ENCODE measurements at regions not wholly inside any gene's neighbourhood (a gene's known extent, or its start where the extent isn't known, plus 50 kb on each side); places are given as distances from the start of the nearest gene placed in this dataset.

DNA sequence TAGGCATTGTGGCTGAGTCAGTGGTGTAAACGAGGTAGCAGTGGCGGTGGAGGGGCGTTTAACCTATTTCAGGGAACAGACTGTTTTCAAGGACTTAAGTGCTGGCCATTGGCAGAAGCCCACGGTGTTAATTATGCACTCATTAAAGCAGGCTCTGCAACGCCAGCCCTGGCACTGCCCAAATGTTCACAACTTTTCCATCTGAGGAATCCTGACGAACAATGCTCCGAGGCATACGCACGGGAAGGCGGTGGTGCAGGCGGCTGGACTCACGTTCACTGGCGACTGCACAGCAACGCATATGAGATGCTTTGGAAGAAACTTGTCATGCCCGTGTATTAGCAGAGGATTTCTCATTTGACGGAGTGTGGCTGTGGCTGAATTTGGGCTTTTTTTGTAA, 70.6 kb upstream of the SLC24A4 start:
- no peak overlapping the region for H4K91ac ChIP-seq (ENCODE audit: insufficient read length, low read depth, low read length)
- H2BK120ac ChIP-seq (ENCODE audit: low read depth, low read length, poor library complexity, severe bottlenecking), result no peak overlapping the region
- H4K20me1 ChIP-seq (ENCODE audit: control insufficient read depth, insufficient read depth, insufficient read length), result no peaks in the 10 kb centered on the region
- no peak overlapping the region for H3T11ph ChIP-seq (ENCODE audit: low read length)
- no peak overlapping the region for H2AFZ ChIP-seq (ENCODE audit: low read length)
- Mint-ChIP-seq H3K36me3 (ENCODE audit: insufficient read depth in 1 of 3, low read depth in 3 of 3) (no peaks in the 10 kb centered on the region; a peak in 2 of 7 replicates), H3K27ac (no peak overlapping the region), H3K4me3 (no peak overlapping the region; a peak in 1 of 5 replicates), H3K4me1 (peaks cover 30 to 32% of the 10 kb centered on the region in 2 experiments), H3K9me3 (no peaks in the 10 kb centered on the region), H3K27me3 (ENCODE audit: low read depth) (peaks cover 55% of the 10 kb centered on the region)
- no peak overlapping the region for H3K4ac ChIP-seq (ENCODE audit: low read depth, low read length)
- no peaks in the 10 kb centered on the region; the same call in 1 of the 2 replicates for H3K27me3 ChIP-seq (ENCODE audit: insufficient read depth, low read length)
- H3K14ac ChIP-seq (ENCODE audit: insufficient read depth, low read length), result no peak overlapping the region
- TF ChIP-seq, protein P1, sequence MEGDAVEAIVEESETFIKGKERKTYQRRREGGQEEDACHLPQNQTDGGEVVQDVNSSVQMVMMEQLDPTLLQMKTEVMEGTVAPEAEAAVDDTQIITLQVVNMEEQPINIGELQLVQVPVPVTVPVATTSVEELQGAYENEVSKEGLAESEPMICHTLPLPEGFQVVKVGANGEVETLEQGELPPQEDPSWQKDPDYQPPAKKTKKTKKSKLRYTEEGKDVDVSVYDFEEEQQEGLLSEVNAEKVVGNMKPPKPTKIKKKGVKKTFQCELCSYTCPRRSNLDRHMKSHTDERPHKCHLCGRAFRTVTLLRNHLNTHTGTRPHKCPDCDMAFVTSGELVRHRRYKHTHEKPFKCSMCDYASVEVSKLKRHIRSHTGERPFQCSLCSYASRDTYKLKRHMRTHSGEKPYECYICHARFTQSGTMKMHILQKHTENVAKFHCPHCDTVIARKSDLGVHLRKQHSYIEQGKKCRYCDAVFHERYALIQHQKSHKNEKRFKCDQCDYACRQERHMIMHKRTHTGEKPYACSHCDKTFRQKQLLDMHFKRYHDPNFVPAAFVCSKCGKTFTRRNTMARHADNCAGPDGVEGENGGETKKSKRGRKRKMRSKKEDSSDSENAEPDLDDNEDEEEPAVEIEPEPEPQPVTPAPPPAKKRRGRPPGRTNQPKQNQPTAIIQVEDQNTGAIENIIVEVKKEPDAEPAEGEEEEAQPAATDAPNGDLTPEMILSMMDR (conservative IDR thresholded peaks at IDR 0.05), result no peak
- H2BK15ac ChIP-seq (ENCODE audit: low read depth, low read length), result no peak overlapping the region
- DNase-seq, result no peak
- no peak overlapping the region for H3K9ac ChIP-seq (ENCODE audit: extremely low read depth, insufficient read length, low read length)
- H3K23me2 ChIP-seq (ENCODE audit: insufficient read length, low read depth, low read length, poor library complexity, severe bottlenecking), result peaks cover 3% of the 10 kb centered on the region
- H2AK5ac ChIP-seq (ENCODE audit: insufficient read length, low read length), result no peak overlapping the region
- no CpG with 5 or more reads among the region's 16 CpGs for WGBS (ENCODE audit: extremely low coverage, insufficient read length, low lambda C conversion rate)
- H3K18ac ChIP-seq (ENCODE audit: insufficient read length, low read depth, low read length), result no peak overlapping the region
- no peak overlapping the region for H3K4me2 ChIP-seq (ENCODE audit: insufficient read depth, insufficient read length, low read length)
- H3K27ac ChIP-seq (ENCODE audit: insufficient read length, low read depth, low read length), result no peak overlapping the region
- no peak overlapping the region for H2BK20ac ChIP-seq (ENCODE audit: low read depth, low read length, poor library complexity, severe bottlenecking)
- no peaks in the 10 kb centered on the region for H3K9me3 ChIP-seq (ENCODE audit: control insufficient read depth, low read depth, low read length)
- H3K56ac ChIP-seq (ENCODE audit: insufficient read length, low read depth, low read length), result no peak overlapping the region
- no peak overlapping the region for H4K5ac ChIP-seq (ENCODE audit: insufficient read length, low read depth, low read length)
- H4K8ac ChIP-seq (replicated peaks; ENCODE audit: insufficient read length, low read depth, low read length), result no peak overlapping the region
- no peaks in the 10 kb centered on the region for H3K79me1 ChIP-seq (ENCODE audit: insufficient read depth, low read depth, low read length, poor library complexity, severe bottlenecking)
- no peaks in the 10 kb centered on the region for H3K79me2 ChIP-seq (ENCODE audit: insufficient read depth, low read length)
- H3K4me1 ChIP-seq (ENCODE audit: insufficient read depth, low read length), result peaks cover 4% of the 10 kb centered on the region; the same call in 1 of the 2 replicates
- H2BK5ac ChIP-seq (ENCODE audit: insufficient read length, low read length), result no peak overlapping the region
- no peak overlapping the region for H3K23ac ChIP-seq (ENCODE audit: insufficient read length, low read depth, low read length)
- H2BK12ac ChIP-seq (ENCODE audit: insufficient read length, low read depth, low read length), result no peak overlapping the region

Data from H9 (cell line).